ENCODE measurements at regions not wholly inside any gene's neighbourhood (a gene's known extent, or its start where the extent isn't known, plus 50 kb on each side); places are given as distances from the start of the nearest gene placed in this dataset.

DNA sequence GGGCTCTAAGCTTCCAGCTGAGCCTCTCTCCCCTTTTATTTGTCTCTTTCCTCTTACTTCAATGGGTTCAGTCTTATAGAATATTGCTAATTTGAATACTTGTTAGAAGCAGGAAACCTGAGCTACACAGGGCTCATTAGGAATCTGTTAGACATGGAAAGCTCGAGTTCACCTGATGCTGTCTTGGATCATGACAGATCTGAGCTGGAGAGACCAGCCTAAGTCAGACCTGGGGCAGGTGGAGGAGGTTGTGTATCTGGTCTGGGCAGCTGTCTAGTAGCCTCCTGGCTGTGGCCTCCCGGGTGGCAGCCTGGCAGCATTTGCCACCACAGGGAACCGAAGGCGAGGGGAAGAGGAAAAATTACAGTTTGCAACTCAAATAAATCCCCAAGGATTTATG is 185.9 kb downstream of the ICOS start:
- H3K4me2 ChIP-seq (ENCODE audit: insufficient read depth, insufficient read length, low read length) = peak overlapping the region; percentile 27
- Mint-ChIP-seq H3K27me3 (ENCODE audit: low read depth) (no peaks in the 10 kb centered on the region), H3K9me3 (no peaks in the 10 kb centered on the region), H3K36me3 (ENCODE audit: insufficient read depth in 1 of 3, low read depth in 3 of 3) (no peaks in the 10 kb centered on the region; a peak in 1 of 7 replicates), H3K4me1 (peaks cover 24 to 29% of the 10 kb centered on the region in 2 experiments), H3K4me3 (no peak overlapping the region), H3K27ac (peak overlapping the region in 2 of 3 experiments; percentile 3 to 5; a peak in 1 of 7 replicates)
- H2BK15ac ChIP-seq (ENCODE audit: low read depth, low read length) = no peak overlapping the region
- H3K56ac ChIP-seq (ENCODE audit: insufficient read length, low read depth, low read length) = no peak overlapping the region
- no peak overlapping the region for H3K18ac ChIP-seq (ENCODE audit: insufficient read length, low read depth, low read length)
- H3K27me3 ChIP-seq (ENCODE audit: insufficient read depth, low read length) = no peaks in the 10 kb centered on the region
- no peak overlapping the region for H2BK20ac ChIP-seq (ENCODE audit: low read depth, low read length, poor library complexity, severe bottlenecking)
- H4K5ac ChIP-seq (ENCODE audit: insufficient read length, low read depth, low read length) = no peak overlapping the region
- H3K4me1 ChIP-seq (ENCODE audit: insufficient read depth, low read length) = peaks cover 4% of the 10 kb centered on the region; the same call in 1 of the 2 replicates
- no peak overlapping the region for H4K8ac ChIP-seq (replicated peaks; ENCODE audit: insufficient read length, low read depth, low read length)
- H2BK12ac ChIP-seq (ENCODE audit: insufficient read length, low read depth, low read length) = no peak overlapping the region
- H3K23me2 ChIP-seq (ENCODE audit: insufficient read length, low read depth, low read length, poor library complexity, severe bottlenecking) = no peaks in the 10 kb centered on the region
- H2AK5ac ChIP-seq (ENCODE audit: insufficient read length, low read length) = no peak overlapping the region
- no peak overlapping the region for H3K14ac ChIP-seq (ENCODE audit: insufficient read depth, low read length)
- H3K23ac ChIP-seq (ENCODE audit: insufficient read length, low read depth, low read length) = no peak overlapping the region
- H3K27ac ChIP-seq (ENCODE audit: insufficient read length, low read depth, low read length) = no peak overlapping the region
- no CpG with 5 or more reads among the region's 4 CpGs for WGBS (ENCODE audit: extremely low coverage, insufficient read length, low lambda C conversion rate)
- H4K20me1 ChIP-seq (ENCODE audit: control insufficient read depth, insufficient read depth, insufficient read length) = no peaks in the 10 kb centered on the region
- TF ChIP-seq CTCF (conservative IDR thresholded peaks at IDR 0.05) = no peak
- no peak overlapping the region for H3T11ph ChIP-seq (ENCODE audit: low read length)
- no peak overlapping the region for H2BK120ac ChIP-seq (ENCODE audit: low read depth, low read length, poor library complexity, severe bottlenecking)
- no peak for DNase-seq
- H3K79me2 ChIP-seq (ENCODE audit: insufficient read depth, low read length) = no peaks in the 10 kb centered on the region
- H3K9me3 ChIP-seq (ENCODE audit: control insufficient read depth, low read depth, low read length) = no peaks in the 10 kb centered on the region
- no peaks in the 10 kb centered on the region for H3K79me1 ChIP-seq (ENCODE audit: insufficient read depth, low read depth, low read length, poor library complexity, severe bottlenecking)
- H3K4ac ChIP-seq (ENCODE audit: low read depth, low read length) = no peak overlapping the region
- H2AFZ ChIP-seq (ENCODE audit: low read length) = no peak overlapping the region
- no peak overlapping the region for H2BK5ac ChIP-seq (ENCODE audit: insufficient read length, low read length)
- H4K91ac ChIP-seq (ENCODE audit: insufficient read length, low read depth, low read length) = no peak overlapping the region
- H3K9ac ChIP-seq (ENCODE audit: extremely low read depth, insufficient read length, low read length) = no peak overlapping the region

All from H9 (cell line).